Activated CD4-positive, alpha-beta T cell treated with anti-CD3 and anti-CD28 coated beads, Interleukin-2, amount 50 U/mL, for 48 hours (primary cell): ENCODE measurements at regions not wholly inside any gene's neighbourhood (a gene's known extent, or its start where the extent isn't known, plus 50 kb on each side); places are given as distances from the start of the nearest gene placed in this dataset.

Source experiments
- DNase-seq, 2 experiments: peaks; one replicate each; pipeline ENCODE4 v3.0.0-alpha.2; 2020

DNA sequence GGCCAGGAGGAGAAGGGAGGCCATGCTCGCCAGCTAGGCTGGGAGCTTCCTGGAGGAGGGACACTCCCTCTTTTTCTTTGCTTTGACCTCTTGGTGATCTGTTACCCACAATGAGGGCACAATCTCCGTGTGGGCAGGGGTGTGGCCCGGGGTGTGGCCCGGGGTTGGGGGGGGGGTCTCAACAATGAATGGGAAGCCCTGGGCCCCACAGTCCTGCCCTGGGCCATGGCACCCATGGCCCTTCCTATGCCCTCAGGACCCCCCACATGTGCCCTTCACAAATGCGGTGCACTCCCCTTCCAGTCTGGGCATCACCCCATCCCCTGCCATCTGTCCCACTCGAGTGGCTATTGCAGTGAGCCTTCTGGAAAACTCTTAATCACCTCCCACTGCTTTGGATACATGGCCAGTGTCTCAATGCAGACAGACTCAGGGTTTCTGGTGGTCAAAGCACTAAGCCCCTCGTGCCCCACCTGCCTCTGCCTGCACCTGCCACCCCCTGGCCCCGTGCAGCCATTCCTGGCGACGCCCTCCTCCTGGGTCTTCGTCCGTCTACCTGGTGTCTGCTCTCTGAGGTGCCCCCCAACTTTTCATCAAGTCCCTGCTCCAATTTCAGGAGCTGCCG lies 611.3 kb downstream of the TBC1D22A start:
- no peak for DNase-seq

DNA sequence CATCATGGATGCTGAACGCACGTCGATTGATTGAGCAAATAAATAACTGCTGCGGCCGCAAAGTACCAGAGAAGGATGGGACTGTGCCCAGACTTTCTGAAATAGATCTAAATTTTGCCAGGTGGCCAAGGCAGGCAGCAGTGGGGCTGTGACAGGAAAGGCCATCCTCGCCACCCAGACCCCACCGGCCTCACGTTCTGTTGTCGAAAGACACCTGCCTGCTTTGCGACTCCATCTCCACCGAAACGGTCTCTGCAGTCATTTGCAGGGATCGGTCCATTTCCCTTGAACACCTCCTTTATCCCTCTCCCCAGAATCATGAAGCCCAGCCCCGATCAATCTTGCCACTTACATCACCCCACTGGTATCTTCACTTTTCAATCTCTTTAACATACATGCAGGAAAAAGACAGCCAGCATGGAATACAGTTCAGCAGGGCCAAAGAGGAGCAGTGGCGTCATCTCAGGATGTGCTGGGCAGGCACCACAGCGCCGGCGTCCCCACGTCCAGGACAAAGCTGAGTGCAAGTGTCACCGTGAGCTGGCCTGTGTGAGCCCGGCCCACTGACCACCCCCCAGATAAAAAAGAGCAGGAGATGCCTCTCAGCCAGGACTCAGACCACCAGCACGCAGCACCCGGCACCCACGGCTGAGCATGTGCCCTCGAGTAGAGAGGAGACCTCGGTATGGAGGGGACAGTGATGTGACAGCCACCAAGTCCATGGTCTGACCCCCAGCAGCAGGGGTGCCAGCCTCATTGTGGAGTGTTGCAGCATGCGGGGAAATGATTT lies 610.3 kb downstream of the TBC1D22A start:
- no peak for DNase-seq

DNA sequence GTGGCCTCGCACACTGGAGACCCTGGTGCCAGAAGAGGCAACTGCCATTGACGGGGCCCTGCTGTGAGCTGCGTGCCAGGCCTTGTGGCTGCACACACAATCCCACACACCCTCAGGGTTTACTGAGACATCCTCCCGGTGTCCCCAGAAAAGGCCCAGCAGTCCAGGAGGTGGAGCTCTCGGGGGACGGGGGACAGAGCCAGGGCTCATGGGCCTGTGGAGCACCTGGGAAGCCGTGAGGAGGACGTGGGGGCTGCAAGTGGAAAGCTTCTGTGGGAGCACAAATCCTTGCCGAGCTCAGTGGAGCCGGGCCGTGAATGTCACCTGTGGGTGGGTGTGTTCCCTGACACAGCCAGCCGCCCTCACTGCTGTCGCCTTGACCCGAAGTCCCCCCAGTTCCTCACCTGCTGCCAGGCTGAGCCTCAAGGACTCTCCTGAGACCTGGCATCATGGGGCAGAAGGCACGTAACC lies 609.7 kb downstream of the TBC1D22A start:
- DNase-seq = no peak

DNA sequence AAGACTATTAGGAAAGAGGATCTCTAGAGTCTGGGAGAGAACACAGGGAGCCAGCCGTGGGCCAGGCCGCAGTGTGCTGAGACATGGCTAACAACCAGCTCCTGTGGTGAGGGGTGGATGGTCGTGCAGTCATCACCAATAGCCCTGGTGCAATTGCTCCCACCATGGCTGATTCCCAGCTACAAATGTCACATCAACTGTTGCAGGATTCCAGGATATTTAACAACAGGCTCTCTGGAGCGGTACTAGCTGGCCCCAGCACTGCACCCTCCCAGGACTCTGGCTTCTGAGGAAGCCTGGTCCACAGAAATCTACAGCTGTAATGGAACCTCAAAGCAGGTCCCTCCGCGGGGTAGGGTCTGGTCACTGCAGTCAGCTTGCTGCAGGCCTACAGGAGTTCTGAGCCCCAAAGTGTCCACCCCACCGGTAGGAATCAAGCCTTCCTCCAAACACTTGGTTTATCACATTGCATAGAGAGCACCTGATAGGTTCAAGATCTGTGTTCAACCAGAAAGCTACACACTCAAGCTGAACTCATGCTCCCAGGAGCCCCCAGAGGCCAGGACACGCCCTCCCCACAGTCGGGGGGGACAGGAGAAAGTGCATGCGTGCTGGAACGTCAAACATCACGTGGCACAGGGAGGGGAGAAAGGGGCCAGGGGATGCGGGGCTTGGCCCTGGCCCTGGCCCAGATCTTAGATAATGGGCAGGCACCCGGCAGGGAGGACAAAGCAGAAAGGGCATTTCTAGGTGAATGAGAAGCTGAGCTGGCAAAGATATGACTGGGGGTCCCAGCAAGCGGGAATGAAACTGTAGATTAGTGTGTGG lies 609.0 kb downstream of the TBC1D22A start:
- DNase-seq = no peak

DNA sequence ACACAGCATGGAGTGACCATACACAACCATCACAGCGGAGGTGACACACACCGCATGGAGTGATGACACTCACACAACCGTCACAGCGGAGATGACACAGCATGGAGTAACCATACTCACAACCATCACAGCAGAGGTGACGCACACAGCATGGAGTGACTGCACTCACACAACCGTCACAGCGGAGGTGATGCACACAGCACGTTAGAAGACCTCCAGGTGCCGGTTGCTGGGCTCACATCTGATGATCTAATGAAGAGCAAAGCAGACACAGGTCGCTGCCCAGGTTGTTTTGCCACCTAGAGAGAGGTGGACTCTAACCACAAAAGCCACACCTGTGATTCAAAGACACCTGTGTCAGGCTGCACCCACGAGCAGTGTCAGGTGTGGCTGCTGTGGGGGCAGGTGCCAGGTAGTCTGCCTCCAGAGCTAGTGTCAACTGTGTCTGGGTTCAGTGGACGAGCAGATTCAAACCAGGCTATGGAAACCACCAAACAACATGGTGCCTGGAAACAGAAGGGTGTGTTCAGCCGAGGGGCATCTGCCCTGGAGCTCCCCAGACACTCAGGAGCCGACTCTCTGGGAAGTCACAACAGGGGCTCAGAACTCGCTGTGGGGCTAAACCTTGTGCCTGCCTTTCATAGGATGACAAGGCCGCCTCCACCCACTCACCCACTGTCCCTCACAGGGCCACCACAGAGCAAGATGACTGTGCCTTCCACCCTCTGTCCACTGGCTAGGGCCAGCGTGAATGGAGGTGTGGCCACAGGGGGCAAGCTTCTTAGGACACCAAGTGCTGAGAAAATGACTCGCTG lies 608.2 kb downstream of the TBC1D22A start:
- DNase-seq = no peak

DNA sequence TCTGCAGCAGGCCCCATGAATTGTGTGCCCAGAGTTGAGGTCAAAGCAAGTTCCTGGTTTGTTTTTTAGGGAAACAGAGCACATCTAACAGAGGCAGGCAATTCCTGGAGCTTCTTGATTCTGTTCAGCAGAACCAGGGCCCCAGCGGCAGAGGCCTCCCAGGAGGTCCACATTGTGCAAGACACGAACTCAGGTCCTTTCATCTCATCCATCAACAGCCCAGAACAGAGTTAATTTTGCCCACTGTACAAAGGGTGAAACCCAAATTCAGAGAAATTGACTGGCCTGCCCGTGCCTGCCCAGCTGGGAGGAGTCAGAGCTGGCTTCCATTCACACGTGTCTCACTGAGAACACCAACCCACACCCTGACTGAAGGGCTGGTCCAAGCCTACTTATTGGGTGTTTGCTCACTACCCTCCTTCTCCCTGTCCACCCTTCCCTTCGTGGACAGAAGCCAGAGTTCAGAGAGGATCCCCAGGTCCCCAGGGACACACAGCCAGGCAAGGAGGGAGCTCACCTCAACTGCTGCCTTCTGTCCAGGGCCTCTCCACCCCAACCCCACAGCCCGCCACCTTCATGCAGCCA lies 607.1 kb downstream of the TBC1D22A start:
- no peak for DNase-seq

DNA sequence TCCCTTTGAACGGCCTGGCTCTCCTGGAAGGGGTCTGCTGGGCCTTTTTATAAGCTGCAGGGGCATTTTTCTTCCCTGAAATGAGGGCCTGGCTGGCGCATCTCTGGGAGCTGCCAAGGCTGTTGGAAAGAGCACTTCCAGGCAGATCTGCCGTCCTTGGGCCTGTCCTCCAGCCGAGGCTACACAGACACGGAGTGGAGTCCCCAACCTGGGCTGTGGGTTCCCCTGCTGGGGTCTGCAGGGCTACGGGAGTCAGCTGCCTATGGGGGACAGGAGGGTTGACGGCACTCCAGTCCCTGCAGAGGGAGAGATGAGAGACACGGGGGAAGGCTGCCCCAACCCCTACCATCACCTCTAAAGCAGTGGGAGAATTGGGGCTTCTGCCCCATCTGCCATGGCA lies 606.6 kb downstream of the TBC1D22A start:
- DNase-seq = no peak

DNA sequence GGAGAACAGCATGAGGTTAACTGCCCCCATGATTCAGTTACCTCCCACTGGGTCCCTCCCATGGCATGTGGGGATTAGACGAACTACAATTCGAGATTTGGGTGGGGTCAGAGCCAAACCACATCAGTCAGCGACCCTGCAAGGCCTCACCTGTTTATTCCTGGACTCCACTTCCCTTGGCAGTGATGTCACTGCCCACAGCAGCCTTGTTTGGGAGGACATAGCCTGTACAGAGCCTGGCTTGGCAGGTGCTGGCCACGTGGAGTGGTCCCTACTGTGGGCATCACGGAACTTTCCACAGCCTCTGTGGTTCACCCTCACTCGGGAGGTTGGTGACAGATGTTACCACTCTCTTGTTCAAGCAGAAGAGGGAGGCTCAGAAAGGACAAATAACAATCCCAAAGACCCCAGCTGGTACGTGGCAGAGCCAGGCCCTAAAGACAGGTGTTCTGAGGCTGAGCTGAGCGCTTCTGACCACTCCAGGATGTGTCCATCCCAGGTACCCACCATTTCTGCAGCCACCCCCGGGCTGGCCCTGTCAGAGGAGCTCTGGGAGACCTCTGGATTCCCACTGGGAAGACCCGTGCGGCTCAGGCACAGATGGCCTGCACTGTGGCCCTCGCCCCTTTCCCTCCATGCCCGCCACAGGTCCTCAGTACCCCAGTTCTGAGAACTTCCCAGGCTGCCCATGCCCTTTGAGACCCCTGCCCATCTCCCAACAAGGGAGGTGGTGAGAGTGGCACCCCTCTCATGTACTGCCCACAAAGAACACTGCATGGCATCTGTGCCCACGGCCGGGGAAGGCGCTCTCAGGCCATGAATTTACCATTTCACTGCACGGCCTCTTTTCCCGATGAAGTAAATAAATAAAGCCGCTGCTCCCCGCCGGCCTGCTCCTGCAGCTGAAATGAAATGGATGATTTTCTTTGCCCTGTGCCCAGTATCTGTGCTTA lies 605.8 kb downstream of the TBC1D22A start:
- no peak for DNase-seq

DNA sequence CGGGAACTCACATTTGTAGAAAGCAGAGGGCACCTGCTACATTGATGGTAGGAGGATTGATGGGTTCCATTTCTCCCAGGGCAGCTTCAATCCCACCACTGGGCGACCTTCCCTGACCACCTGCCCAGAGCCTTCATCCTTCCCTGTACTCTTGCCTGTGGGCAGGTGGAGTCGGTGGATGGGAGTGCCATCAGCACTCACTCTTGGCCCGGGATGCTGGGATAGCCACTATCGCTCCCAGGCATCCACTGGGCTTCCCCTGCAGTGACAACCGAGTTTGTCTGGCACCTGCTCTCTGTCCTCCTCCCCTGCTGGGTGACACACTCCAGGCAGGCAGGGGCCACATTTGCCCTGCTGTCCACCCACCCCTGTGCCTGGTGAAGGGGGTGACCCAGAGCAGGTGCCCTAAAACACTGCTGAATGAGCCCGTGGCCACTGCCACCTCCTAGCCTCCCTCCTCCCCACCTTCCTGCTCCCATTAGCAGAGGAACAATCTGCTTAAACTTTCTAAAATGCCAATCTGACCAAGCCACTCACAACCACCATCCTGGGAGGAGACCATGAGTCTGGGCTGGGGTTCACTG lies 604.7 kb downstream of the TBC1D22A start:
- no peak for DNase-seq

DNA sequence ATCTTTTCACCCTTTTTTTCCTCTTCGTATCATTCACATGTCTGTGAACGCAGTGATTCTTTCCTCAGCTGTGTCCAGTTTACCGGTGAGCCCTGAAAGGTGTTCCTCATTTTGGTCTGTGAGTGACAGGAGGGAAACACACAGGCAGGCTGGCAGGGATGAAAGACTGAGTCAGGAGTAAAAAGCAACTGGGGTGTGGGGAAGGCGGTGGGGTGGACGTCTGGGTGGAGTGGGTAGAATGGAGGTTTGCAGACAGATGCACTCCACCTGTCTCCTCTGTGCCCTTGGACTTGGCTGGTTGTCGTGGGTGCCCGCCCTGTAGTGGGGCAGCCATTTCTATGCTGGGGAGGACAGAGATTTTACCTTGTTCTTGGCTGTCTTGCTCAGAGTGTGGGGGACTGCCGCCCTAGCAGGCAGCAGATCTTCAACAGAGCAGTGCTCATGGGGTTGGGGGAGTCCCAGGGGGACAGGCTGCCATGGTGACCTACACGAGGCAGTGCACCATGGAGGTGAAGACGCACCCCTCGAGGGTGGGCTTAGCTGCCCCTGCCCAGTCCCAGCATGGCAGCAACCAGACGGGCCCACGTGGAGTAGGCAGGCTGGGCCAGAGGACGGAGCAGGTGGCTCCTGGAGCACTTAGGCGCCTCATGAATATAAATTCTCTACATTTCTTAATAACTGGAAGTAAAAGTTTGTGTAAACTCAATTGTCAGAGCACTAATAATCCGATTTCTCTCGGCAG lies 603.7 kb downstream of the TBC1D22A start:
- DNase-seq = no peak

DNA sequence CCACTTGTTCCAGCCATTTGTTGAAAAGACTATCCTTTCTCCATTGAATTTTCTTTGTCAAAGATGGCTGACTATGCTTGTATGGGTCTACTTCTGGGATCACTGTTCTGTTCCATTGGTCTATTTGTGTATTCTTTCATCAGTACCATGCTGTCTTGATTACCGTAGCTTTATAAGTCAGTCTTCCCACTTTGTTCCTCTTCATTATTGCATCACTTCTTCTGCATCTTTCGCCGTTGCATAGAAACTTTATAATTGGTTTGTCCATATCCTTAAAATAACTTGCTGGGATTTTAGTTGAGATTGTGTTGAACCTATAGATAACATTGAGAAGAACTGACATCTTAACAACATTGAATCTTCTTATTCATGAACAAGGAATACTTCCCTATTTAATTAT lies 598.8 kb downstream of the TBC1D22A start:
- no peak for DNase-seq

DNA sequence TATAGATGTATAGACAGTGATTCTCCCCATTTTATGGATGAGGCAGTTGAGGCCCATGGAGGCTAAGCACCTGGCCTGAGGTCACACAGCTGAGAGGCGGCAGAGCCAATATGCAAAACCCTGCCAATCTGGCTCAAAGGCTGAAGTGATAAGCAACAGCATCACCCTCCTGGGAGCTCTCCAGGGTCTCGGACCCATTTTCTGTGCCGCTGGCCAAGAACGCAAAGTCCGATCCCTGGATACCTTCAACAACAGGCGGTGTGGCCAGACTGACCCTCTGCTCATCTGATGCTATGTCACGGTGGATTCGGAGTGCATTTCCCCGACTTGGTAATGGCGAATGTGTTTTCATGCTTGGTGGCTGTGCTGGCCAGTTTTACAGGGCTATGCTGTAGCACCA lies 595.0 kb downstream of the TBC1D22A start:
- DNase-seq = no peak

DNA sequence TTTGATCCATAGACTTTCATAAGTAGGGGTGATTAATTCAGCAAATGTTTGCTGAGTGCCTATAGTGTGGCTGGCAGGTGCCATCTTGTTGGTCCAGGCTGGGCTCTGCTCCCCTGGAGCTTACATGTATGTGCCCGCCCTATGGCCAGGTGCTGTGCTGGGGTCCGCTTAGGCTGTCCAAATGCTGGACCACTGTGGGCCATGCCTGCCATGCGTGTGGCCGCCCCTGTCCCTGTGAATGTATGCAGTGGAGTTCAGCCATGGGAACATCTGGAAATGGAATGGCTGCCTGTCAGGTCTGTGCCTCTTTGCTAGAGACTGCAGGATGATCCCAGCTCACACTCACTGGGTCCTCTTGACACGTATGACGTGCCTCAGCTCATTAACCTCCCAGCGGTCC lies 594.6 kb downstream of the TBC1D22A start:
- DNase-seq = no peak

DNA sequence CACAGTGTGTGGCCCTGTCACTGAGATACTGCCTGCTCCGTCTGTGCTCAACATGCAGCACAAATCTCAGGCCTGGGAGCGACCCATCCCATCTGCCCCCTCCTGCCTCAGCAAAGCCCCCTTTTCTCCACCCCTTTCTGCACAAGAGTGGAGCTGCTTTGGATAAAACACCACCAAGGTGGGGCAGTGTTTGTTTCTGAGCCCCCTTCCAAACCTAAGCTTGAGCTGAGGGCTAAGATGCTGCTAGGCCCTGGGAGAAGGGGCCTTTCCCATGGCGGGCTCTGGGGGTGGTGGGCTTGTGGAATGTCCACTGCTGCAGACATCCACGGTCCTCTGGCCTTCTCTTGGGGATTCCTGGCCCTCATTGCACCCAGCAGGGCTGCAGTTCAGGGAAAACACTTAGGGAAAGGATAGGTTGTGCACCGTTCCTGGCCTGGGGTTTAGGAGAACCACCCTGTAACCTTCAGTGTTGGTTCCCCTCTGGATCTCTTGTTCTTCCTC lies 594.1 kb downstream of the TBC1D22A start:
- no peak for DNase-seq

DNA sequence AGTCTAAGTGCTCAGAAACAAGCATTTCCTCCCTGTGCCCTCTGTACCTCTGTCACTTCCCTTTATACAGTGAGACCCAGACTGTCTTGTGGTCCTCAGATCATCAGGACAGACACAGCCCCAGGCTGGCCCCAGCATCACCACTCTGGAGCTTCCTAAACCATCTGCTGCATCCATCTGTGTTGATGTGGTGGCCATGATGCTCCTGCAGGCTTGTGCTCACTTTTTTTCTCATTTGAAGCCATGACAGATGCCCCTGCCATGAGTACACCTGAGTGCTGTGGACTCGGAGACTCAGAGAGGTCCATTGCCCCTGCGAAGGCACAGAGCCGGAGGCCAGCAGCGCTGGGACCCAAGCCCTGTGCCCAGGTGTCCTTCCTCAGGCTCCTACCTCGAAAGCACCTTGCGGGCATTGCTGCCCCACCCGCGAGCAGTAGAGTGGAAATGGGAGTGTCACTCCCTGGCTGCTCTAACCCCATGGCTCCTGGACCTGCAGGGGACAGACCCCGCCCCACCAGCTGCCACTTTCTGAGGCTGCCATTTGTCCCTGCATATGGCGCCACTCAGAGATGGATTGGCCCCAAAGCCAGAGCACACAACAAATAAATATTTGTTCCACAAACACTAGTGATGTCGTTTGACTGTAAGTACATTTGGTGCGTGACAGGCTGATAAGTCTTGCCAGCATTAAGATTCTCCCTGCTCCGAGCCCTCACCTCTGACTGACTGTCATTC lies 593.5 kb downstream of the TBC1D22A start:
- DNase-seq = no peak

DNA sequence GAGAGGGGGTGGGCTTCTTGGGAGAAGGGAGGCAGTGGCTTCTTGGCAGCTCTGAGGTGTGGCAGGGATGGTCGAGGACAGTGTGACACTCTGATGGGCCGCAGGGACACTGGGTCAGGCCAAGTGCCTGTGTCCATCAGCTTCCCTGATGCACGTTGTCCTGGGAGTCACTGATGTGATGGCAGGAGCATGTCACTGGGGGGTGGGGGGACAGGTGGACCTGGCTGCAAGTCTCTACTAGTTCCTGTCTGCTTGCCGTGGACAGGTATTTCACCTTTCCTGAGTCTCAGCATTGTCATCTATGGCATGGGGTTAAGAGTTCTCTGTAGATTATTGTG lies 592.9 kb downstream of the TBC1D22A start:
- DNase-seq = no peak

DNA sequence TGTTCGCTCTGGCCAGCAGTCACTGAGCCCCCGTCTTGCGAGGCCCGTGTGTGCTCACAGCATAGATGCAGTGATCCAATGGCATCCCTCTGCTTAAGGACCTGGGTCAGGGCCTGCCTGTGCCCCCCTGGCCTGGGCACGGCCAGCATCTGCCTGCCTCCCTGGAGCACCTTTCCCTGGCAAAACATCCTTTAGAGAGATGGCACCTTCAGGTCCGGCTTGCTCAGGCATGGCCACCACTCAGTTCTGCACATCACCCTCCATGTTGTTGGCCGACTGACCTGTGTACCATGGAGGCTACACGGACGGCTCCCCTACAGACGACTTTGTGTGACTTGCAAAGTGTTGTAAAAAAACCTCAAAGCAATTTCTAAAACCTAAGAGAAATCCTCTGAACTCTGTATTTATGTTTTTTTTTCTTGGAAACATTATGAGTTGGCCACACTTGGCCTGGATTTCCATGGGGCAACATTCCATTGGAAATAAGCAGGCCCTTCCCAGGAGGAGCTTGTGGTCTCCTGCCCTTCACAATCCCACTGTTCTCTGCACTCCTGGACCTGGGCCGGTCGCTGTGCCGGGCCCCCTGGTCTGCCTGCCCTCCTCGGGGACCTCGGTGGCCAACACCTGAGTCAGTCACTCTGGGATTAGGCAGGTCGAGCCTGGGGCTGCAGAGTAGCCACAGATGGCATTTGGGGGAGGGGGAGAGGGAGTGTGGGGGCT lies 592.4 kb downstream of the TBC1D22A start:
- no peak for DNase-seq

DNA sequence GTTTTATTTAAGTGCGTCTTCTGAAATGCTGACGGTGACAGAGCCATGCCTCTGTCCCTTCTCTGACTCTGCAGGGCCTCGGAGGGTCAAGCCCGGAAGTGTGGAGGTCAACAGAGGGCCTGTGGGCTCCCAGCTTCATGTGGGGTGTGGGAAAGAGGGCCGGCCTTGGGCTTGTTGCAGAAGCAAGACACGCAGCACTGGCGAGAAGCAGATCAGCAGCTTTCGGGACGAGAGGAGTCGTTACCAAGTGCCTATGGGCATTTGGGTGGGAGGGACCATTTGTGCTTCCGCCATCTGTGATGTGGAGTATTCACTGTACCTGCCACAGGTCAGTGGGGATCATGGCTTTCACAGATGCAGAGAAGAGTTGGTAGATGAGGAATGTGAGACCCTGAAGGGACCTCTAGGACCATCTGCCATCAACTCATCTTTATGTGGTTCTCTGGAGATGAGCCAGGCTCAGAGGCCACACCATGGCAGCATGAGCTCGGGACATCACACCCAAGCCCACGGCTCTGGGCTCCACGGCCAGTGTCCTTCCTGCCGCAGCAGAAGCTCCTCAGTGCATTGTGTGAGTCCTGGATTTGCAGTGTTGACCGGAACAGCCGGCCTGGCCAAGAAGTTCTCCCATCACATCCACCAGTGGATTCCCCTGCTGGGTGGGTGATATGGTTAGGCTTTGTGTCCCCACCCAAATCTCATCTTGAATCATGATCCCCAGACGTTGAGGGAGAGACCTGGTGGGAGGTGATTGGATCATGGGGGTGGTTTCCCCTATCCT lies 590.7 kb downstream of the TBC1D22A start:
- DNase-seq = no peak
